ENCODE measurements at regions not wholly inside any gene's neighbourhood (a gene's known extent, or its start where the extent isn't known, plus 50 kb on each side); places are given as distances from the start of the nearest gene placed in this dataset.
"Not testable (repeated sequence)": the region's sequence is repeated elsewhere in the genome, so short reads cannot be mapped to it uniquely, and the experiment has no call there.

- peak; percentile 66 to 88 (median 82) for DNase-seq
These were observed 228.2 kb downstream of the LY86 start for GRCh38 chr6:6816716-6817115.

GRCh38 chr6:6818078-6818639 lies 229.6 kb downstream of the LY86 start:
- DNase-seq: peak in 1 of 3 donors; percentile 40

GRCh38 chr6:6820641-6821238 lies 232.2 kb downstream of the LY86 start:
- DNase-seq: no peak

GRCh38 chr6:6821639-6822261 lies 233.2 kb downstream of the LY86 start:
- no peak for DNase-seq

GRCh38 chr6:6823030-6823429 lies 234.5 kb downstream of the LY86 start:
- DNase-seq: no peak

- peak; percentile 73 to 82 (median 79) for DNase-seq
These were observed 235.2 kb downstream of the LY86 start for GRCh38 chr6:6823568-6824224.

GRCh38 chr6:6824381-6824780 lies 235.9 kb downstream of the LY86 start:
- DNase-seq: no peak

GRCh38 chr6:6825193-6825784 lies 236.8 kb downstream of the LY86 start:
- no peak for DNase-seq

- DNase-seq: peak; percentile 74 to 76 (median 76)
These were observed 237.8 kb downstream of the LY86 start for GRCh38 chr6:6826095-6826901.

GRCh38 chr6:6826961-6827360 lies 238.4 kb downstream of the LY86 start:
- no peak for DNase-seq

- DNase-seq: no peak
These were observed 241.6 kb downstream of the LY86 start for GRCh38 chr6:6829872-6830685.

- DNase-seq: not testable (repeated sequence)
These were observed 242.2 kb downstream of the LY86 start for GRCh38 chr6:6830686-6831063.

GRCh38 chr6:6832439-6832838 lies 243.9 kb downstream of the LY86 start:
- DNase-seq: no peak

GRCh38 chr6:6834356-6835222 lies 246.1 kb downstream of the LY86 start:
- DNase-seq: no peak

GRCh38 chr6:6835223-6835503 lies 246.6 kb downstream of the LY86 start:
- no peak for DNase-seq

- no peak for DNase-seq
These were observed 248.3 kb downstream of the LY86 start for GRCh38 chr6:6836609-6837406.

GRCh38 chr6:6837541-6838080 lies 249.1 kb downstream of the LY86 start:
- DNase-seq: no peak

GRCh38 chr6:6840831-6841291 lies 252.3 kb downstream of the LY86 start:
- DNase-seq: peak; percentile 51 to 61 (median 60)

- DNase-seq: peak in 1 of 3 donors; percentile 39
These were observed 253.1 kb downstream of the LY86 start for GRCh38 chr6:6841571-6841970.

- DNase-seq: no peak
These were observed 253.8 kb downstream of the LY86 start for GRCh38 chr6:6842291-6842690.

Data from suppressor macrophage treated with lipopolysaccharide for 1 hour (primary cell).